ENCODE measurements at regions not wholly inside any gene's neighbourhood (a gene's known extent, or its start where the extent isn't known, plus 50 kb on each side); places are given as distances from the start of the nearest gene placed in this dataset.
A peak's percentile ranks its signal among the peaks of the same experiment; 100 is the strongest.

DNA sequence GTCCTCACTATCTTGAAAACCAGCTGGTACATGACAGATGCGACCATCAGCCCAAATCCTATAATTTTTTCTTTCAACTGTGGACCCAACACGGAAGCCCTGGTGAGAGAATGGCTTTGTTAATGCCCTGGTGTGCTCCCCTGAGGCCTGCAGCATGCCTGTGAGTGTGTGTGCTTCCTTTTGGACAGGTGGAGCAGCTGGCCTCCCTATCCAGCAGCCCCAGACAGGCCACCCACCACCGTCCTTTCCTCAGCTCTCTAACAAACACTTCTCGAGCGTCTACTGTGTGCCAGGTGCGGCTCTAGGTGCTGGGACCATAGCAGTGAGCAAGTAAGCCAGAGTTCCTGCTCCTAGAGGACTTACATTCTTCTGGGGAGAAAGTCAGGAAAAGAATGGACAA, 78.9 kb upstream of the GZMB start:
- CTCF ChIA-PET, result interaction anchor here (0.6 kb wide), 1 partner anchor 333 kb away, joined by 10 read pairs; no protein-coding TSS in a partner anchor

DNA sequence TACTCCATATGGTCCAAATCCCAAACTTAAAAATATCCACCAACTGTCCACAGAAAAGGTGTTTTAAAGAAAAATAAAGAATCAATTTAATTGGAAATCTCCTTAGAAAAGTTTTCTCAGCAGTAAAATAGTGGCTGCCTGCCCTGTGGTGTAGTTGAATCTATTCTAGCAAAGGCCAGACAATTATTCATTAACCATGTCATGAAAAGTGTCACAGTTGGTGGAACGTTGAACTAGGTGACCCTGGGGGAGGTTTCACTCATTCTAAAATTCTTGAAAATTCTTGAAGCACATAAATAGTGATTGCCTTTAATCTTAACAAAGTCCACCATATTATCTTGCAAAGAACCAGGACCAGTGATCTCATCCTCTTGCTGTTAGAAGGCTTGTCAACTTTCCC, 78.4 kb upstream of the GZMB start:
- Histone ChIP-seq H4K20me1 (ENCODE audit: insufficient read depth) (no peaks in the 10 kb centered on the region), H3K27me3 (ENCODE audit: insufficient read depth, low read depth) (no peaks in the 10 kb centered on the region), H3K36me3 (ENCODE audit: low read depth) (no peaks in the 10 kb centered on the region), H3K9me2 (ENCODE audit: insufficient read depth) (no peaks in the 10 kb centered on the region), H3K4me1 (replicated peaks; ENCODE audit: insufficient read depth) (no peaks in the 10 kb centered on the region), H3F3A (ENCODE audit: insufficient read depth, low read depth) (no peaks in the 10 kb centered on the region), H2AFZ (no peak overlapping the region), H3K79me2 (ENCODE audit: low read depth) (no peaks in the 10 kb centered on the region), H3K9me3 (ENCODE audit: insufficient read depth, low read depth) (no peaks in the 10 kb centered on the region), H3K4me3 (no peak overlapping the region), H3K27ac (no peak overlapping the region), H3K4me2 (no peak overlapping the region)
- intact Hi-C loops (cut with micrococcal nuclease; ENCODE audit: unreplicated experiment), result no loop called here
- ChIA-PET CTCF (no interaction called here), POLR2A (ENCODE audit: unreplicated experiment) (no interaction called here)
- BruUV-seq (replicated peaks), result no TSS peak
- TF ChIP-seq EZH2 (IDR thresholded peaks at IDR 0.05; ENCODE audit: low read depth), result no peak
- TF ChIP-seq, protein P1, sequence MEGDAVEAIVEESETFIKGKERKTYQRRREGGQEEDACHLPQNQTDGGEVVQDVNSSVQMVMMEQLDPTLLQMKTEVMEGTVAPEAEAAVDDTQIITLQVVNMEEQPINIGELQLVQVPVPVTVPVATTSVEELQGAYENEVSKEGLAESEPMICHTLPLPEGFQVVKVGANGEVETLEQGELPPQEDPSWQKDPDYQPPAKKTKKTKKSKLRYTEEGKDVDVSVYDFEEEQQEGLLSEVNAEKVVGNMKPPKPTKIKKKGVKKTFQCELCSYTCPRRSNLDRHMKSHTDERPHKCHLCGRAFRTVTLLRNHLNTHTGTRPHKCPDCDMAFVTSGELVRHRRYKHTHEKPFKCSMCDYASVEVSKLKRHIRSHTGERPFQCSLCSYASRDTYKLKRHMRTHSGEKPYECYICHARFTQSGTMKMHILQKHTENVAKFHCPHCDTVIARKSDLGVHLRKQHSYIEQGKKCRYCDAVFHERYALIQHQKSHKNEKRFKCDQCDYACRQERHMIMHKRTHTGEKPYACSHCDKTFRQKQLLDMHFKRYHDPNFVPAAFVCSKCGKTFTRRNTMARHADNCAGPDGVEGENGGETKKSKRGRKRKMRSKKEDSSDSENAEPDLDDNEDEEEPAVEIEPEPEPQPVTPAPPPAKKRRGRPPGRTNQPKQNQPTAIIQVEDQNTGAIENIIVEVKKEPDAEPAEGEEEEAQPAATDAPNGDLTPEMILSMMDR (conservative IDR thresholded peaks at IDR 0.05), result no peak
- DNase-seq, result no peak

More for the DNA sequence above, 78.9 kb upstream of the GZMB start:
- BruUV-seq (replicated peaks), result no TSS peak
- intact Hi-C loops (cut with micrococcal nuclease; ENCODE audit: unreplicated experiment), result no loop called here
- no peaks in the 10 kb centered on the region for H3K79me2 ChIP-seq (ENCODE audit: low read depth)
- H3K27me3 ChIP-seq (ENCODE audit: insufficient read depth, low read depth), result no peaks in the 10 kb centered on the region
- POLR2A ChIA-PET (ENCODE audit: unreplicated experiment), result no interaction called here
- no peaks in the 10 kb centered on the region for H3K9me3 ChIP-seq (ENCODE audit: insufficient read depth, low read depth)
- no peaks in the 10 kb centered on the region for H4K20me1 ChIP-seq (ENCODE audit: insufficient read depth)
- no peak overlapping the region for H3K4me3 ChIP-seq
- TF ChIP-seq EZH2 (IDR thresholded peaks at IDR 0.05; ENCODE audit: low read depth), result no peak
- TF ChIP-seq, protein P1 (conservative IDR thresholded peaks at IDR 0.05), result no peak
- H3K27ac ChIP-seq, result no peak overlapping the region
- no peaks in the 10 kb centered on the region for H3K36me3 ChIP-seq (ENCODE audit: low read depth)
- no peak overlapping the region for H2AFZ ChIP-seq
- H3F3A ChIP-seq (ENCODE audit: insufficient read depth, low read depth), result no peaks in the 10 kb centered on the region
- no peaks in the 10 kb centered on the region for H3K9me2 ChIP-seq (ENCODE audit: insufficient read depth)
- DNase-seq, result no peak
- no peaks in the 10 kb centered on the region for H3K4me1 ChIP-seq (replicated peaks; ENCODE audit: insufficient read depth)
- no peak overlapping the region for H3K4me2 ChIP-seq

DNA sequence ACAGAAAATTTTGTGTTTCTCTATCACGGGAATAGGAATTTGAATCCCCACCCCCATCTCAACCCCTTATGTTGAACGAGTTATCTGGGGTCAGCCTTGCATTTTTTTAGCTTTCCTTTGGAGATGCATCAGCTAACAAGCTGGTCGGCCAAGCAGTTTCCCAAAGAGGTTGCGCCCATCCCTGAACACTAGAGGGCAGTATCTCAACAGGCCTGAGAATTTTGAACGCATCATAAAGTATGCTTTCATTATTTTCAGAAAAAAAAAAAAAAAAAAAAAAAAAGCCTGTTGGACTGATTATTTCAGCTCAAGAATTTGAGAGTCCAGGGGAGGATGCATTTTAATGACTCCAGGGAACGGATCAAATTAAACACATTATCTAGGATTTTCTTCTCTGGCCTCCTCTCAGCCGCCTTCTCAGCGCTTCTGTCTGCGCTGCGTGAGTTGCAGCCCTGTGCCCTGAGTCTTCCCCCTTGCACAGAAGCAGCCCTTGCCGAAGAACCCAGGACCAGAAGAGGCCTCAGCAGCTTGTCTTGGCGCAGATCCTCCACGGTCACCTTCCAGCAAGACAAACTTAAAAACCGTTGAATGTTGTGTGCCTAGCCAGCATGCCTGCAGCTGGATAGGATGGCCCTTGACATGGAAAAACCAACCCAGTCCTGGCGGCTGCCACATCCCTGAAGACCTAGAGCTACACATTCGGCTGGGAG, 76.6 kb upstream of the GZMB start:
- Histone ChIP-seq H3K27me3 (ENCODE audit: insufficient read depth, low read depth) (no peaks in the 10 kb centered on the region), H3K9me2 (ENCODE audit: insufficient read depth) (no peaks in the 10 kb centered on the region), H4K20me1 (ENCODE audit: insufficient read depth) (no peaks in the 10 kb centered on the region), H3F3A (ENCODE audit: insufficient read depth, low read depth) (no peaks in the 10 kb centered on the region), H2AFZ (no peak overlapping the region), H3K4me2 (no peak overlapping the region), H3K9me3 (ENCODE audit: insufficient read depth, low read depth) (no peaks in the 10 kb centered on the region), H3K27ac (no peak overlapping the region), H3K4me1 (replicated peaks; ENCODE audit: insufficient read depth) (no peaks in the 10 kb centered on the region), H3K79me2 (ENCODE audit: low read depth) (no peaks in the 10 kb centered on the region), H3K36me3 (ENCODE audit: low read depth) (no peaks in the 10 kb centered on the region), H3K4me3 (no peak overlapping the region)
- TF ChIP-seq EZH2 (IDR thresholded peaks at IDR 0.05; ENCODE audit: low read depth), result no peak
- TF ChIP-seq, protein P1 (conservative IDR thresholded peaks at IDR 0.05), result peak; percentile 75
- intact Hi-C loops (cut with micrococcal nuclease; ENCODE audit: unreplicated experiment), result loop anchor here (2.0 kb wide), 2 partner anchors 528 to 690 kb away; no protein-coding TSS in a partner anchor
- no TSS peak for BruUV-seq (replicated peaks)
- DNase-seq, result peak in 1 of 2 experiments; percentile 41
- ChIA-PET CTCF (interaction anchor here (0.6 to 0.7 kb wide), 3 partner anchors 105 to 869 kb away, joined by 4 to 11 read pairs (median 6); no protein-coding TSS in a partner anchor), POLR2A (ENCODE audit: unreplicated experiment) (no interaction called here)
